ENCODE measurements at regions not wholly inside any gene's neighbourhood (a gene's known extent, or its start where the extent isn't known, plus 50 kb on each side); places are given as distances from the start of the nearest gene placed in this dataset.

DNA sequence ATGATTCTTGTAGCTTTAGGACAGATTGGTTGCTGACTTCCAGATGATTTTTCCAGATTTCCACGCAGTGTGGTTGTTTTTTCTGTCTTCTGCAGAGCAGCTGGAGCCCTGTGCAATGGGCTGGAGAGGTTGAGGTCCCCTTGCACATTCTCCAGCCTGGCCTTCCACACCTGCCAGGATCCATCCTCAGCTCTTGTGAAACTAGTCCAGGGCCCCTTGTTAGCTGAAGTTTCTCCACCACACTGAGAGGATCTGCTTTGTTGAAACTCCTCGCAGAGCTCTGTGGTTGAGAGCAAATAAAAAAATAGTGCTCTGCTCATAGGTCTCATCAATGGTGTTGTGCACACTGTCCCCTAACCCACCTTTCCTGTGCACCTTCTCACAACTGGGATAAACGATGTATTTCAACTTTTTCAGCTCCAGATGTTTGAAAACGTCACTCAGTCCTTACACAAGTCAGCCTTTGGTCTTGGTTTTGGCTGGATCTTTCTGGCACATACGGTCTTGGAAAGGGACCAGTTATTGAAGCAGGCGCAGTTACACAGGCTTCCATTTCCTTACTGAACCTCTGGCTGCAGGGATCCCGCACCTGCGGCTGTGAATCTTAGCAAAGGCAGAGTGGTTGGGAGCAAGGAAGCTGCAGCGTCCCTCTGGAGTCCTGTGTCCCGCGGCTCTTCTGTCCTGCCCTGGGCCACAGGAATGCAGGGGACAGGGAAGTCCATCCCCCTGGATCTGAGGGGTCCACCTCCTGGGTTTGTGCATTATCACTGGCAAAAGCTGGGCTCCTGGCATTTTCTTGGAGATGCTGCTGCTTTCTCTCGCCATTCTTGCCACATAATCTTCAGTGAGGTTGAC, 272.0 kb upstream of the DSEL start:
- Histone ChIP-seq H3K4me1 (ENCODE audit: control insufficient read depth in 5 of 5, insufficient read depth in 5 of 5, low read length in 5 of 5) (no peaks in the 10 kb centered on the region), H3K36me3 (ENCODE audit: control insufficient read depth in 4 of 4, insufficient read depth in 4 of 4, low read length in 4 of 4) (no peaks in the 10 kb centered on the region), H3K27me3 (ENCODE audit: control insufficient read depth in 3 of 3, insufficient read depth in 3 of 3, low read length in 2 of 3) (no peaks in the 10 kb centered on the region), H3K27ac (ENCODE audit: low read depth in 1 of 2, low read length in 1 of 2) (no peak overlapping the region), H3K4me3 (no peak overlapping the region), H3K9me3 (ENCODE audit: control insufficient read depth in 4 of 4, insufficient read depth in 3 of 4, low read length in 3 of 4) (no peaks in the 10 kb centered on the region), H3K9ac (ENCODE audit: insufficient read depth in 1 of 2, low read length in 2 of 2) (no peak overlapping the region)
- WGBS, 2 donors, result 85 to 93% methylated on average over 12 of the region's 12 CpGs
- TF ChIP-seq, protein P1, sequence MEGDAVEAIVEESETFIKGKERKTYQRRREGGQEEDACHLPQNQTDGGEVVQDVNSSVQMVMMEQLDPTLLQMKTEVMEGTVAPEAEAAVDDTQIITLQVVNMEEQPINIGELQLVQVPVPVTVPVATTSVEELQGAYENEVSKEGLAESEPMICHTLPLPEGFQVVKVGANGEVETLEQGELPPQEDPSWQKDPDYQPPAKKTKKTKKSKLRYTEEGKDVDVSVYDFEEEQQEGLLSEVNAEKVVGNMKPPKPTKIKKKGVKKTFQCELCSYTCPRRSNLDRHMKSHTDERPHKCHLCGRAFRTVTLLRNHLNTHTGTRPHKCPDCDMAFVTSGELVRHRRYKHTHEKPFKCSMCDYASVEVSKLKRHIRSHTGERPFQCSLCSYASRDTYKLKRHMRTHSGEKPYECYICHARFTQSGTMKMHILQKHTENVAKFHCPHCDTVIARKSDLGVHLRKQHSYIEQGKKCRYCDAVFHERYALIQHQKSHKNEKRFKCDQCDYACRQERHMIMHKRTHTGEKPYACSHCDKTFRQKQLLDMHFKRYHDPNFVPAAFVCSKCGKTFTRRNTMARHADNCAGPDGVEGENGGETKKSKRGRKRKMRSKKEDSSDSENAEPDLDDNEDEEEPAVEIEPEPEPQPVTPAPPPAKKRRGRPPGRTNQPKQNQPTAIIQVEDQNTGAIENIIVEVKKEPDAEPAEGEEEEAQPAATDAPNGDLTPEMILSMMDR (IDR thresholded peaks at IDR 0.05; ENCODE audit: control extremely low read depth, extremely low read depth), result no peak
- DNase-seq (no peak), ATAC-seq (ENCODE audit: insufficient read depth, low FRiP score) (no peak)

- DNase-seq (no peak), ATAC-seq (ENCODE audit: insufficient read depth, low FRiP score) (no peak)
- H3K27ac ChIP-seq (ENCODE audit: low read depth in 1 of 2, low read length in 1 of 2), result no peak overlapping the region
- no peak overlapping the region for H3K9ac ChIP-seq (ENCODE audit: insufficient read depth in 1 of 2, low read length in 2 of 2)
- WGBS, 2 donors, result 86 to 88% methylated on average over 1 of the region's 1 CpG
- TF ChIP-seq, protein P1 (IDR thresholded peaks at IDR 0.05; ENCODE audit: control extremely low read depth, extremely low read depth), result no peak
- H3K4me3 ChIP-seq, result no peak overlapping the region
- no peaks in the 10 kb centered on the region for H3K4me1 ChIP-seq (ENCODE audit: control insufficient read depth in 5 of 5, insufficient read depth in 5 of 5, low read length in 5 of 5)
- no peaks in the 10 kb centered on the region for H3K36me3 ChIP-seq (ENCODE audit: control insufficient read depth in 4 of 4, insufficient read depth in 4 of 4, low read length in 4 of 4)
- no peaks in the 10 kb centered on the region for H3K9me3 ChIP-seq (ENCODE audit: control insufficient read depth in 4 of 4, insufficient read depth in 3 of 4, low read length in 3 of 4)
- H3K27me3 ChIP-seq (ENCODE audit: control insufficient read depth in 3 of 3, insufficient read depth in 3 of 3, low read length in 2 of 3), result no peaks in the 10 kb centered on the region
These were observed 266.9 kb upstream of the DSEL start for GRCh38 chr18:67783196-67783946.

DNA sequence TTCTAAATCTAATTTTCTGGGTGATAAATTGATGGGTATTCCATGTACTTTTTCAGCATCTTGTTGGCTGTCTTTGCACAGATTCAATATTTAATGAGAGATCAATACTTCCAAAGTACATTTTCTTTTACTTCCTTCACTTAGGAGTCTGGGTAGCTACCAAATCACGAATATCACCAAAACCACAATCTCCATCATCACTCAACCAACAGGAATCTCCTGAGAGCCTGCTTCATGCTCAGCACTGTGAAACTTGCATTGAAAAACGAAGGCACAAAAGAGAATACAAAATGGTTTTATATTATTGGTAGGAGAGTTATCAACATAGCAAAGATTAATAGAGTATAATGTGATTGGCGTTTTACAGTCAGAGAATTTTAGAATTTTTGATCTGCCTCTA, 261.5 kb upstream of the DSEL start:
- 71 to 74% methylated on average over 3 of the region's 3 CpGs for WGBS, 2 donors

More for the DNA sequence above, 261.5 kb upstream of the DSEL start:
- no peak overlapping the region for H3K9ac ChIP-seq (ENCODE audit: insufficient read depth in 1 of 2, low read length in 2 of 2)
- H3K36me3 ChIP-seq (ENCODE audit: control insufficient read depth in 4 of 4, insufficient read depth in 4 of 4, low read length in 4 of 4), result no peaks in the 10 kb centered on the region
- TF ChIP-seq, protein P1 (IDR thresholded peaks at IDR 0.05; ENCODE audit: control extremely low read depth, extremely low read depth), result no peak
- no peaks in the 10 kb centered on the region for H3K9me3 ChIP-seq (ENCODE audit: control insufficient read depth in 4 of 4, insufficient read depth in 3 of 4, low read length in 3 of 4)
- no peak overlapping the region for H3K4me3 ChIP-seq
- DNase-seq (no peak), ATAC-seq (ENCODE audit: insufficient read depth, low FRiP score) (no peak)
- H3K4me1 ChIP-seq (ENCODE audit: control insufficient read depth in 5 of 5, insufficient read depth in 5 of 5, low read length in 5 of 5), result peaks cover 0 to 2% (median 0%) of the 10 kb centered on the region in 5 donors
- no peak overlapping the region for H3K27ac ChIP-seq (ENCODE audit: low read depth in 1 of 2, low read length in 1 of 2)
- no peaks in the 10 kb centered on the region for H3K27me3 ChIP-seq (ENCODE audit: control insufficient read depth in 3 of 3, insufficient read depth in 3 of 3, low read length in 2 of 3)

All from lung (tissue), 11 donors.